Endodermal cell (in vitro differentiated cells): ENCODE measurements at regions not wholly inside any gene's neighbourhood (a gene's known extent, or its start where the extent isn't known, plus 50 kb on each side); places are given as distances from the start of the nearest gene placed in this dataset.

Source experiments
- DNase-seq: peaks from one replicate; pipeline ENCODE4 v3.0.0-alpha.2; 2017
- H3K27ac ChIP-seq: 2 replicates; pipeline ENCODE4 v1.5.1; 2013; ENCODE audit warnings: mild to moderate bottlenecking, low read depth, low read length, moderate library complexity
- H3K27me3 ChIP-seq: 2 replicates; pipeline ENCODE4 v1.6.1; 2013; ENCODE audit warnings: mild to moderate bottlenecking, low read length, moderate library complexity; ENCODE audit not compliant: insufficient read depth, control insufficient read depth, poor library complexity, severe bottlenecking
- H3K36me3 ChIP-seq: 2 replicates; pipeline ENCODE4 v1.7.0; 2013; ENCODE audit warnings: mild to moderate bottlenecking, low read length, moderate library complexity; ENCODE audit not compliant: control insufficient read depth, insufficient read depth
- H3K4me1 ChIP-seq: one replicate; pipeline ENCODE4 v1.7.0; 2013; ENCODE audit warnings: low read length; ENCODE audit not compliant: control insufficient read depth, insufficient read depth
- H3K4me3 ChIP-seq: 2 replicates; pipeline ENCODE4 v1.5.1; 2013; ENCODE audit warnings: mild to moderate bottlenecking, low read length, moderate library complexity
- H3K9ac ChIP-seq: 2 replicates; pipeline ENCODE4 v1.6.1; 2013; ENCODE audit warnings: mild to moderate bottlenecking, low read length, moderate library complexity; ENCODE audit not compliant: poor library complexity, severe bottlenecking; ENCODE audit errors: extremely low read depth
- H3K9me3 ChIP-seq: 2 replicates; pipeline ENCODE4 v1.6.1; 2013; ENCODE audit warnings: mild to moderate bottlenecking, low read length, moderate library complexity; ENCODE audit not compliant: control insufficient read depth
- H3K27ac Mint-ChIP-seq: 2 replicates; pipeline ENCODE4 v1.8.0; 2020; ENCODE audit warnings: mixed read lengths
- H3K27me3 Mint-ChIP-seq: 2 replicates; pipeline ENCODE4 v1.8.0; 2021; ENCODE audit warnings: mild to moderate bottlenecking, mixed read lengths; ENCODE audit not compliant: insufficient read depth
- H3K36me3 Mint-ChIP-seq: 2 replicates; pipeline ENCODE4 v1.8.0; 2020; ENCODE audit warnings: low read depth, mixed read lengths
- H3K4me1 Mint-ChIP-seq: 2 replicates; pipeline ENCODE4 v1.8.0; 2020; ENCODE audit warnings: mixed read lengths
- H3K4me3 Mint-ChIP-seq: 2 replicates; pipeline ENCODE4 v1.8.0; 2020; ENCODE audit warnings: mild to moderate bottlenecking, moderate library complexity, mixed read lengths
- H3K9me3 Mint-ChIP-seq: 2 replicates; pipeline ENCODE4 v1.8.0; 2020; ENCODE audit warnings: mild to moderate bottlenecking, mixed read lengths
- WGBS, 2 experiments: methylation state at CpG; one replicate each; pipeline versions ENCODE4 v1.1.5 to v1.1.7; 2013; ENCODE audit warnings: missing lambda C conversion rate in 2 of 2, mixed read lengths in 1 of 2; ENCODE audit not compliant: insufficient coverage in 1 of 2, insufficient read length in 1 of 2; 5-methylcytosine and 5-hydroxymethylcytosine counted together
- TF ChIP-seq, protein P1 (sequence below): fragments of 200-600 bp; sonication (generic); conservative IDR thresholded peaks from 2 replicates; pipeline ENCODE4 v1.5.0; 2021; ENCODE audit warnings: antibody characterized with exemption, mild to moderate bottlenecking

DNA sequence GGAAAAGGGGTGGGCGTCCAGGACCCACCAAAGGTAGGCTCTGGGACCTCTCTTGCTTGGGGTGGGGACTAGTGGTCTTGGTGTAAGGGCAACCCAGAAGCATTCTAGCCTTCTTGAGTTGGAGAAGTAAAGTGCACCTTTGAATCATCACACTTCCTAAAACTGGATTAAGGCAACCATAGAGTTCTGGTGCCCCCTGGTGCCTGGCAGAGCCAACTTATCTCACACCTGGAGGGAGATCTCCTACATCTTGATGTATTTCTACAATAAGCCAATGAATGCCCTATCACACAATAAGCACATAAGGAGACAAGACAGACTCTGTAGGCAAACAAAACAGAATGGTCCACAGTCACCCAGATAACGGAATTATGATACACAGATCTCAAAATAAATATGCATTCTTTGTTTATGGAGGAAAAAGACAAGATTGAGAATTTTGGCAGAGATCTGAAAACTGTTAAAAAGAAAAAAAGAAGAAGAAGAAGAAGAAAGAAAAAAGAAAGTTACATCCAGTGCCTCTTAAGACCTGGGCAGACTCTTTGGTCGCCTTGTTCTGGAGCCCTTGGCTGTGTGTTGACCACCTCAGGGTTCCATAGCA lies 95.9 kb upstream of the PPP2R5C start:
- peaks cover 18% of the 10 kb centered on the region for H3K27me3 Mint-ChIP-seq
- peaks cover 4% of the 10 kb centered on the region for H3K36me3 Mint-ChIP-seq
- peak; percentile 86 for DNase-seq
- Histone ChIP-seq H3K4me3 (no peak overlapping the region), H3K9me3 (peaks cover 41% of the 10 kb centered on the region), H3K9ac (no peak overlapping the region), H3K27ac (no peak overlapping the region), H3K36me3 (no peaks in the 10 kb centered on the region), H3K4me1 (no peaks in the 10 kb centered on the region), H3K27me3 (peaks cover 3% of the 10 kb centered on the region)
- H3K9me3 Mint-ChIP-seq = peaks cover 23% of the 10 kb centered on the region
- no peak overlapping the region for H3K4me3 Mint-ChIP-seq
- peaks cover 4% of the 10 kb centered on the region for H3K4me1 Mint-ChIP-seq
- WGBS, 2 experiments = 69 to 79% methylated on average over 2 of the region's 3 CpGs
- TF ChIP-seq, protein P1, sequence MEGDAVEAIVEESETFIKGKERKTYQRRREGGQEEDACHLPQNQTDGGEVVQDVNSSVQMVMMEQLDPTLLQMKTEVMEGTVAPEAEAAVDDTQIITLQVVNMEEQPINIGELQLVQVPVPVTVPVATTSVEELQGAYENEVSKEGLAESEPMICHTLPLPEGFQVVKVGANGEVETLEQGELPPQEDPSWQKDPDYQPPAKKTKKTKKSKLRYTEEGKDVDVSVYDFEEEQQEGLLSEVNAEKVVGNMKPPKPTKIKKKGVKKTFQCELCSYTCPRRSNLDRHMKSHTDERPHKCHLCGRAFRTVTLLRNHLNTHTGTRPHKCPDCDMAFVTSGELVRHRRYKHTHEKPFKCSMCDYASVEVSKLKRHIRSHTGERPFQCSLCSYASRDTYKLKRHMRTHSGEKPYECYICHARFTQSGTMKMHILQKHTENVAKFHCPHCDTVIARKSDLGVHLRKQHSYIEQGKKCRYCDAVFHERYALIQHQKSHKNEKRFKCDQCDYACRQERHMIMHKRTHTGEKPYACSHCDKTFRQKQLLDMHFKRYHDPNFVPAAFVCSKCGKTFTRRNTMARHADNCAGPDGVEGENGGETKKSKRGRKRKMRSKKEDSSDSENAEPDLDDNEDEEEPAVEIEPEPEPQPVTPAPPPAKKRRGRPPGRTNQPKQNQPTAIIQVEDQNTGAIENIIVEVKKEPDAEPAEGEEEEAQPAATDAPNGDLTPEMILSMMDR = peak; percentile 90
- no peak overlapping the region for H3K27ac Mint-ChIP-seq

DNA sequence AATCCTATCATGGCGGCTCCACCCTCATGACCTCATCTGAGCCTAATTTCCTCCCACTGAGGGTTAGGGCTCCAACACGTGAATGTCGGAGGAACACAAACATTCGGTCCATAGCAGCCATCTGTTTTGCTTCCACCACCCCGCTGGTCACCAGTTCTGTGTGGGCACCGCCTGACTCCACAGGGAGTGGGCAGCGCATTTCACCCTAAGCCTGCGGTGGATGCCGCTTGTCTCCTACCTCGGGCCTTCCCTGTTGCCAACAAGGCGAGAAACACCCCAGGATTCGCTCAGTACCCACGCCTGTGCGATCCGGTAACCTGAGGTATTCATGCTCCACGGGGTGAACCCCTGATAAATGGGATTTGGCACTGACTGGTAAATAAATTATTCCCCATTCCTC lies 95.2 kb upstream of the PPP2R5C start:
- peaks cover 48% of the 10 kb centered on the region for H3K9me3 ChIP-seq

DNA sequence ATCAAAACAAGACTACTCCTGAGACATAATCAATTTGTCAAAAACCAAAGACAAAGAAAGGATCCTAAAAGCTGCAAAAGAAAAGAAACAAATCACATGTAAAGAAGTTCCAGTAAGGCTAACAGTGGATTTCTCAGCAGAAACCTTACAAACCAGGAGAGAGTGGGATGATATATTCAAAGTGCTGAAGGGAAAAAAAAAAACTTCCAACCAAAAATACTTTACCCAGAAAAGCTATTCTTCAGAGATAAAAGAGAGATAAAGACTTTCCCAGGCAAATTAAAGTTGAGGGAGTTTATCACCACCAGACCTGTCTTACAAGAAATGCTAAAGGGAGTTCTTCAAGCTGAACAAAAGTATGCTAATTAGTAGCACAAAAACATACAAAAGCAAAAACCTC lies 91.9 kb upstream of the PPP2R5C start:
- H3K27me3 Mint-ChIP-seq = peaks cover 3% of the 10 kb centered on the region
- no peak overlapping the region for H3K4me3 Mint-ChIP-seq
- no peak overlapping the region for H3K27ac ChIP-seq

More for the DNA sequence above, 95.2 kb upstream of the PPP2R5C start:
- Mint-ChIP-seq H3K4me1 (peaks cover 4% of the 10 kb centered on the region), H3K4me3 (no peak overlapping the region), H3K27ac (no peak overlapping the region), H3K9me3 (peaks cover 23% of the 10 kb centered on the region), H3K27me3 (peaks cover 14% of the 10 kb centered on the region), H3K36me3 (peaks cover 4% of the 10 kb centered on the region)
- 95 to 97% methylated on average over 14 to 16 of the region's 16 CpGs for WGBS, 2 experiments
- Histone ChIP-seq H3K27ac (no peak overlapping the region), H3K4me3 (no peak overlapping the region), H3K27me3 (peaks cover 3% of the 10 kb centered on the region), H3K36me3 (no peaks in the 10 kb centered on the region), H3K4me1 (no peaks in the 10 kb centered on the region), H3K9ac (no peak overlapping the region)
- TF ChIP-seq, protein P1 = no peak
- no peak for DNase-seq

More for the DNA sequence above, 91.9 kb upstream of the PPP2R5C start:
- Histone ChIP-seq H3K27me3 (no peaks in the 10 kb centered on the region), H3K4me3 (no peak overlapping the region), H3K9me3 (peaks cover 72% of the 10 kb centered on the region), H3K36me3 (no peaks in the 10 kb centered on the region), H3K9ac (no peak overlapping the region), H3K4me1 (no peaks in the 10 kb centered on the region)
- Mint-ChIP-seq H3K36me3 (peaks cover 6% of the 10 kb centered on the region), H3K9me3 (peaks cover 40% of the 10 kb centered on the region), H3K27ac (no peak overlapping the region), H3K4me1 (peaks cover 7% of the 10 kb centered on the region)
- TF ChIP-seq, protein P1 = no peak
- no peak for DNase-seq
